ENCODE measurements at regions not wholly inside any gene's neighbourhood (a gene's known extent, or its start where the extent isn't known, plus 50 kb on each side); places are given as distances from the start of the nearest gene placed in this dataset.

DNA sequence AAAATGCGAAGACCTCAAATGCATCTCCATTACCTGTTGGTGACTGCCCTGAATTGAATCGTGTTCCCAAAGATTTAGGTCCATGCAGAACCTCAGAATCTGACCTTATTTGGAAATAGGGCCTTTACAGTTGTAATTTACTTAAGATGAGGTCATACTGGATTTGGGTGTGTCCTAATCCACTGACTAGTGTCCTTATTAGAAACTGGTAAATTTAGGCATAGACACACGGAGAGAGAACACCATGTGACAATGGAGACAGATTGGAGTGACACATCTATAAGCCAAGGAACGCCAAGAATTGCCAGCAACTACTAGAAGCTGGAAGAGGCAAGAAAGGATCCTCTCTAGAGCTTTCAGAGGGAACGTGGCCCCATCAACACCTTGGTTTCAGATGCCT lies 203.1 kb downstream of the SMAD2 start:
- TF ChIP-seq, protein P1, sequence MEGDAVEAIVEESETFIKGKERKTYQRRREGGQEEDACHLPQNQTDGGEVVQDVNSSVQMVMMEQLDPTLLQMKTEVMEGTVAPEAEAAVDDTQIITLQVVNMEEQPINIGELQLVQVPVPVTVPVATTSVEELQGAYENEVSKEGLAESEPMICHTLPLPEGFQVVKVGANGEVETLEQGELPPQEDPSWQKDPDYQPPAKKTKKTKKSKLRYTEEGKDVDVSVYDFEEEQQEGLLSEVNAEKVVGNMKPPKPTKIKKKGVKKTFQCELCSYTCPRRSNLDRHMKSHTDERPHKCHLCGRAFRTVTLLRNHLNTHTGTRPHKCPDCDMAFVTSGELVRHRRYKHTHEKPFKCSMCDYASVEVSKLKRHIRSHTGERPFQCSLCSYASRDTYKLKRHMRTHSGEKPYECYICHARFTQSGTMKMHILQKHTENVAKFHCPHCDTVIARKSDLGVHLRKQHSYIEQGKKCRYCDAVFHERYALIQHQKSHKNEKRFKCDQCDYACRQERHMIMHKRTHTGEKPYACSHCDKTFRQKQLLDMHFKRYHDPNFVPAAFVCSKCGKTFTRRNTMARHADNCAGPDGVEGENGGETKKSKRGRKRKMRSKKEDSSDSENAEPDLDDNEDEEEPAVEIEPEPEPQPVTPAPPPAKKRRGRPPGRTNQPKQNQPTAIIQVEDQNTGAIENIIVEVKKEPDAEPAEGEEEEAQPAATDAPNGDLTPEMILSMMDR (IDR thresholded peaks at IDR 0.05): no peak
- TF ChIP-seq, protein P2, sequence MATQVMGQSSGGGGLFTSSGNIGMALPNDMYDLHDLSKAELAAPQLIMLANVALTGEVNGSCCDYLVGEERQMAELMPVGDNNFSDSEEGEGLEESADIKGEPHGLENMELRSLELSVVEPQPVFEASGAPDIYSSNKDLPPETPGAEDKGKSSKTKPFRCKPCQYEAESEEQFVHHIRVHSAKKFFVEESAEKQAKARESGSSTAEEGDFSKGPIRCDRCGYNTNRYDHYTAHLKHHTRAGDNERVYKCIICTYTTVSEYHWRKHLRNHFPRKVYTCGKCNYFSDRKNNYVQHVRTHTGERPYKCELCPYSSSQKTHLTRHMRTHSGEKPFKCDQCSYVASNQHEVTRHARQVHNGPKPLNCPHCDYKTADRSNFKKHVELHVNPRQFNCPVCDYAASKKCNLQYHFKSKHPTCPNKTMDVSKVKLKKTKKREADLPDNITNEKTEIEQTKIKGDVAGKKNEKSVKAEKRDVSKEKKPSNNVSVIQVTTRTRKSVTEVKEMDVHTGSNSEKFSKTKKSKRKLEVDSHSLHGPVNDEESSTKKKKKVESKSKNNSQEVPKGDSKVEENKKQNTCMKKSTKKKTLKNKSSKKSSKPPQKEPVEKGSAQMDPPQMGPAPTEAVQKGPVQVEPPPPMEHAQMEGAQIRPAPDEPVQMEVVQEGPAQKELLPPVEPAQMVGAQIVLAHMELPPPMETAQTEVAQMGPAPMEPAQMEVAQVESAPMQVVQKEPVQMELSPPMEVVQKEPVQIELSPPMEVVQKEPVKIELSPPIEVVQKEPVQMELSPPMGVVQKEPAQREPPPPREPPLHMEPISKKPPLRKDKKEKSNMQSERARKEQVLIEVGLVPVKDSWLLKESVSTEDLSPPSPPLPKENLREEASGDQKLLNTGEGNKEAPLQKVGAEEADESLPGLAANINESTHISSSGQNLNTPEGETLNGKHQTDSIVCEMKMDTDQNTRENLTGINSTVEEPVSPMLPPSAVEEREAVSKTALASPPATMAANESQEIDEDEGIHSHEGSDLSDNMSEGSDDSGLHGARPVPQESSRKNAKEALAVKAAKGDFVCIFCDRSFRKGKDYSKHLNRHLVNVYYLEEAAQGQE (IDR thresholded peaks at IDR 0.05; ENCODE audit: insufficient read depth in 1 of 2, low read depth in 2 of 2, low read length in 1 of 2): no peak
- no peak for TF ChIP-seq TCF7L2 (IDR thresholded peaks at IDR 0.05; ENCODE audit: low read depth, low read length)

All from Panc1 (cell line).